ENCODE measurements at regions not wholly inside any gene's neighbourhood (a gene's known extent, or its start where the extent isn't known, plus 50 kb on each side); places are given as distances from the start of the nearest gene placed in this dataset.

DNA sequence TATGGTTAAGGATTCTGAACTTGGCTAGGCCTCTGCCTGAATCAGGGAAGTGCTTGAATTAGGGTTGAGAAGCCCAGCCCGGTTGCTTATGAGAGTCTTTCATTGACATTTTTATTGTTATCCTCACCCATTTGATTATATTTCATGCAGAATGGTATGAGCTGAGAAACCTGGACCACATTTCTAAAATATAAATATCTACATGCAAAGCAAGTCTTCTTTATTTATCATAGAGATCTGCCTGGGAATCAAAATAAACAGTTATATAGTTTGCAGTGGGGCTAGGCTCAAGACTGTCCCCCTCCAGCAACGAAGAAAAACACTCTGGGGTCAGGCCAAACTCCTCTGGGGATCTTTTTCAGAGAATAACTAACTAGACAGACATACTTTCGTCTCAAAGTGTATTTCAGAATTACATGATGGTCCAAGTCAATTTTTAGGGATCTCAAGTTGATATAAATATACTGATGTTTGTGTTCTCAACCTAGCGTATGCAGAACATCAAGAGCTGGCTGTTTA, 675.4 kb upstream of the NR2F2 start:
- DNase-seq (ENCODE audit: low read depth), result no peak

DNA sequence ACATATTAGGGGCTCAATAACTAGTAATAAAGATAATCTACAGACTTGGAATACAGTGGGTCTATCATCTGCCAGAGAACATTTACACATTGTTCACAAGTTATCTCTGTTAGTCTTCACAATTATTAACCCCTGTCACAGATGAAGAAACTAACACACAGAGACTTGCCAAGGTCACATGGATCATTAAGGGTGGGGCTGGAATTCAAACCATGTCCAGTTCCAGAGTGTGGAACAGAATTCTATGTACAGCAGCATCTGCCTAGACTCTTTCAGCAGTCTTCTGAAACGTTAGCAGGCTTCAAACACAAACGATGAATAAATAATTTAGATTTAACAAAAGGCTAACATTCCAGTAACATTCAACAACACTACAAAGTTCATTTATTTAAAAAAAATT, 673.9 kb upstream of the NR2F2 start:
- DNase-seq (ENCODE audit: low read depth), result no peak

DNA sequence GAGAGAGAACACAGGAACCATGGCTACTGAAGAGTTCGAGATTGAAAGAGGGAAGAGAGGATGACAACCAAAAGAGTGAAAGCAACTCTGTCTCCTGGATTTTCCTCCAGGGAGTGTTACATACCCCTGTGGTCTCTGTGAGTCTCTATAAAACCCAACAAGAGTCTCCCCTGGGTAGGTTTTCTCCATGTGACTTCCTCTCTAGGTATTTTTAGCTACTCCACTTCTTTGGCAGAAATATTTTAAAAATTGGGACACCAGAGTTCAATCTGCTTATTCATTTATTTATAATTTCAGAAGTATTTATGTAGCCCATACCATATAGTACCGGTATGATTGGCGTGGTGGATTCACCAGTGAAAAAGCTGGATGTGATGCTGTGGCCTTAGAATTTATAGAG, 671.7 kb upstream of the NR2F2 start:
- DNase-seq (ENCODE audit: low read depth), result no peak

DNA sequence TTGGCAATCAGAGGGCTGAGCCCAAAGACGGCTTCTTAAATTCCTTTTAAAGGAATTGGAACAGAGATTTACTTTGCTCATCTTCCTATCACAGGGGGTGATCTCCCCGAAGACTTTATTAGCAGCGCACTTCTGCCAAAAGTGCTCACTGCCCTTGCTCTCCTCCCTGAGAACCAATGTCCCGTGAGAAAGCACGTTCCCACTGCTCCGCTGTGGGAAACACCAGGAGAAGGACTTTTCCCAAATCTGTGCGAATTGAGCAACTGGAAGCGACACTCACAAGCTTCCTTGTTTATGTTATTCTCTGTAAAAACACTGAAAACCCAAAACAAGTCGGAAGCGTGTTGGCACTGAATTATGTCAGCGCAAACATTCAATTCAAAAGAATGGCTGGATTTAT, 670.8 kb upstream of the NR2F2 start:
- DNase-seq (ENCODE audit: low read depth), result no peak

DNA sequence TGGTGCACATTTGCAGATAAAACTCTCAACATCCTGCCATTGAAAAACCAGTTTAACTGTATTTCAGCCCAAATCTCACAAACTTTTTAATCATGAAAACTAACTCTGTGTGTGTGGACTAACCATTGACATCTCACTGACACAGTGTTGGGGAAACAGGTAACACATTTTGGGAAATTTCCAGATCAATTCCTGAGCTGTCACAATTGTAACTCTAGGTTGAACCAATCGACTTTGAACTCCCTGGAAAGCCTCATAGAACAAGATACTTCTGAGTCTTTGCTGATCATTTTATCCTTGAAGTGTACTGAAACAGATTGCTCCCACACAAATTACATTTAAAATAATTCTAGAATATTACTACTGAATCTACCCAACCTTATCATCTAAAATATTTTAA, 667.9 kb upstream of the NR2F2 start:
- DNase-seq (ENCODE audit: low read depth), result no peak

DNA sequence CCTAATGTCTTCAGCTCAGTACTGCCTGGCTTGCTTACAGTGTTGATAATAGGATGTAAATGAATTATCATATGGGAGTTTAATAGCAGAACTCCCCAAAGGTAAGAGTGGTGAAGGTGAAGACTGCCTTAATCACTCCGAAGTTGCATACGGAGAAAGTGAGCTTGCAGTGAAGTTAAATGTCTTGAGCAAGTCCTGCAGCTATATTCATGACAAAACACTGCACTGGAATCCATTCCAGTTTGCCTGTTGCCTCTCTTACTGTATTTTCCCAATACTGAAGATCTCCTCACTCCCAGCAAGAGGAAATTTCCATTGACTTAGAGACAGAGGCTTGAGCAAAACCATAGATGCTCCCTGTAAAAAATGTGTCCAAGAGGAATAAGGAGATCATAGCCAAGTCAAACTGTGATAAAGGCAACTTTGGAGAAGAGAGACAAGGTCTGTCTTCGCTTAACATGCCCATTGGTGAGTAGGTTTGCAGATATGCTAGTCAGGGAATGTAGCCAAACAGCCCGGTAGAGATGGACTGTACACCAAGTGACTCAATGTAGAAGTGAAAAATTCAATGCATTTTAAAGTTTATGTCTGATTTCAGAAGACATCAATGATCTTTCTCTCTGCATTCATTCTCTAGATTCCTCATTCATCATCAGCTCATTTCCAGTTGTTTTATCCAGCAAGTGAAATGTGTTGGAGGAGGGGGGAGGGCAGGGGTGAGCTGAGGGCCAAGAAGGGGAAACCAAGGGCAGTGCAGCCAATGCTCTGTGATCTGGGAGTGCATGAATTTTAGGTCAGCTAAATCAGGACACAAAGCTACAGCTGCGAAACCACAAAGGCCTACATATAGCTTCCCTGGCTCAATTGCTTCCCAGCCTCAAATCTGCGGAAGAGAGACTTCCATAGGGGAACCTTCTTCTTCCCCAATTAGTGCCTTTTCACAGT, 667.1 kb upstream of the NR2F2 start:
- no peak for DNase-seq (ENCODE audit: low read depth)

DNA sequence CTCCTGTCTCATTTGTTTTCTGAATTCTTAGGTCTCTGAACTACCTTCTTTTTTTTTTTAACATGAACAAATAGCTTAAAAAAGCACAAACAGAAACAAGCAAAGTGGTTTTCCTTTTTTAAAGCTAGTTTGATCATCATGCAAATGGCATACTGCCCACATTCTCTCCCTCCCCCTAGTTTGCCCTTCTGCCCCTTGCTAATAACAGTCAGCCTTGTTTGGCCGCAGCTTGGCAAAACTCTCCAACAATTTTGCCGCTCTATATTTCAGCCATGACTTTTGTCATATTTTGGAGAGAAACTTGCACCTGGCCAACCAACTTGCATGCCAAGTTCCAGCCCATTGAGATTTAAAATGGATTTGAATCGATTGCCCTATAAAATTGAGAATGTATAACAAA, 666.0 kb upstream of the NR2F2 start:
- DNase-seq (ENCODE audit: low read depth), result no peak

DNA sequence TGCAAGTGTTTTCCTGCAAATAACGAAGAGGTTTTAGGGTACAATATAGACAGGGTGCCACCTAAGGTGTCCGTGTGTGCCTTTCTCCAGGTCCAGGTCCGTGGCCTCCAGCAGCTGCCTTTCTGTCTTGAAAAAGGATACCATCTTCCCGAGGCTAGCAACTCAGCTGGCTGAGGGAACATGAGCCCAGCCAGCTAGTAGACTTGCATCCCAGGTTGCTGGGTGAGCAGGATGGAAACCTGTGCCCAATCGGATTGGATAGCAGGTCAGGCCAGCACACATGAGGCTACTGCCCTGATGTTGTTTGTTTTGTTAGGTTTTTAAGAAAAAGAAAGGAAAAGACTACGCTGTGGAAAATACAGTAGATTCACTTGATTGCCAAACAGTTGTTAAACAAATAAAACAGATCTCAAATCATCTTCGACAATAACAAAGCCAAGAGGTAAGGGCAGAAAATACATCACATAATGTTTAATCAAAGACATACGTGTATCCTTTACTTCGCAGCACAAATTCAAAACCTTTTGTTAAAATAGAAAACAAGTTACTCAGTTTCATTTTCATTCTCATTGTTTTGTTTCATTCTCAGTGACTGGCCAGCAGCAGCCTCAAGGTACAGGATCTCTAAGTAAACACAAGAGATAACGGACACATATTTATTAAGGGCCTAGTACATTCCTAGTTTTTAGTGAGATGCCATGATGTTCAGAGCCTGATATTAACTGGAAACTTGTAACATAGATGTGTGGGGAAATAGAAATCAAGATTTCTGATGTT, 661.2 kb upstream of the NR2F2 start:
- no peak for DNase-seq (ENCODE audit: low read depth)

DNA sequence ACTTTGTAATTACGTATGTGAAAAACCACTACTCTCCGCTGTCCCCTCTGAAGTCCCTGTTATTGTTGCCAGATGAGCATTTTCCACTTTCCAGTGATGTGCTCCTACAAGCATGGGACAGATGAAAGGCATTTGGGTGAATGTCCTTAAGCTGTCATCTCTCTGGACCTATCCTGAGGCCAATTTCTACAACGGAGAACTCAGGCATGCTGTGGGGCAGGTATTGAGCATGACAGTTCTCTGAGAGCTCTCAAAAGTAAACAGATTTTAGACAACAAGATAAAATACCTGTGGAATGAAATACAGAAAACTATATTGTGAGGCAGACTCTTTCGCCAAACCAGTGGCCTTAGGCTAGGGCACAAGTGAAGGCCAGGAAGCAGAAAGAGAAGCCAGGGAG, 656.5 kb upstream of the NR2F2 start:
- no peak for DNase-seq (ENCODE audit: low read depth)

DNA sequence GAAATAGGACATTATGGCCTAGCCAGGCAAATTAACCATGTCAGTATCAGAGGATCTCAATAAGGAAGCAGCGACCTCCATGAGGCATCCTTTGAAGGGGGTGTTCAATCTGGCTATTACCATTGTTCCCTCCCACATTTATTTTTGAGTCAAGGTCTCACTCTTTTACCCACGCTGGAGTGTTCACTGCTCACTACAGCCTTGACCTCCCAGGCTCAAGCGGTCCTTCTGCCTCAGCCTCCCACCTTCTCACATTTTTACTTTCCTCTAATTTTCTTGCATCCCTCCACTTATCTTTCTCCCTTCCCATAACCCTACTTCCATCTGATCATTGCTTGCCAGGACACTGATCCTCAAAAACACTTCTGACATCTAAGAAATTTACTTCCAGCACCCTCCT, 654.0 kb upstream of the NR2F2 start:
- DNase-seq (ENCODE audit: low read depth), result no peak

DNA sequence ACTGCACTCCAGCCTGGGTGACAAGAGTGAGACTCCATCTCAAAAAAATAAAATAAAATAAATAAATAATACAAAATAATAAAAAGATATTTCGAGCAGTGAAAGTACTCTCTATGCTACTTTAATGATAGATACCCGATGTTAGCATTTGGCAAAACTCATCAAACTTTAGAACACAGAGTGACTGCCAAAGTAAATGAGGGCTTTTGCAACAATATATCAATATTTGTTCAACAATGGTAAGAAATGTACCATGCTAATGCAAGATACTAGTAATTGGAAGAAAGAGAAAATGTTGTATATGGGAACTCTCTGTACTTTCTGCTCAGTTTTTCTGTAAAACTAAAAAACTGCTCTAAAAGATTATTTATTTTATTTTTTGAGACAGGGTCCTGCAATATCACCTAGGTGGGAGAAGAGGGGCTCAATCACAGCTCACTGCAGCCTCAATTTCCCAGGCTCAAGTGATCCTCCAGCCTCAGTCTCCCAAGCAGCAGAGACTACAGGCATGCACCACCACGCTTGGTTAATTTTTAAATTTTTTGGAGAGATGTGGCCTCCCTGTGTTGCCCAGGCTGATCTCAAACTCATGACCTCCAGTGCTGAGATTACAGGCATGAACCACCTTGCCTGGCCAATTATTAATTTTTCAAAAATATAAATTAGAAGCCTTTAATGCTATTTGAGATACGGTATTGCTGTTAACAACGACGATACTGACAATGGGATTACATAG, 650.5 kb upstream of the NR2F2 start:
- no peak for DNase-seq (ENCODE audit: low read depth)

DNA sequence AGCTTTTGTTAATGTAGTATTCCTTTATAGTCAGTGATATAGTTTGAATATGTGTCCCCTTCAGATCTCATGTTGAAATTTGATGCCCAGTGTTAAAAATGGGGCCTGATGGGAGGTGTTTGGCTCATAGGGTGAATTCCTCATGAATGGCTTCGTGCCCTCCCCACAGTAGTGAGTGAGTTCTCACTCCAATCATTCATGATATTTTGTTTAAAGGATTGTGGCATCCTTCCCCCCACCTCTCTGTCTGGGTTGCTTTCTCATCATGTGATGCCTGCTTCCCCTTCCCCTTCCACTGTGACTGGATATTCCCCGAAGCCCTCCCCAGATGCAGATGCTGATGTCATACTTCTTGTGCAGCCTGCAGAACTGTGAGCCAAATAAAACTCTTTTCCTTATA, 649.8 kb upstream of the NR2F2 start:
- no peak for DNase-seq (ENCODE audit: low read depth)

DNA sequence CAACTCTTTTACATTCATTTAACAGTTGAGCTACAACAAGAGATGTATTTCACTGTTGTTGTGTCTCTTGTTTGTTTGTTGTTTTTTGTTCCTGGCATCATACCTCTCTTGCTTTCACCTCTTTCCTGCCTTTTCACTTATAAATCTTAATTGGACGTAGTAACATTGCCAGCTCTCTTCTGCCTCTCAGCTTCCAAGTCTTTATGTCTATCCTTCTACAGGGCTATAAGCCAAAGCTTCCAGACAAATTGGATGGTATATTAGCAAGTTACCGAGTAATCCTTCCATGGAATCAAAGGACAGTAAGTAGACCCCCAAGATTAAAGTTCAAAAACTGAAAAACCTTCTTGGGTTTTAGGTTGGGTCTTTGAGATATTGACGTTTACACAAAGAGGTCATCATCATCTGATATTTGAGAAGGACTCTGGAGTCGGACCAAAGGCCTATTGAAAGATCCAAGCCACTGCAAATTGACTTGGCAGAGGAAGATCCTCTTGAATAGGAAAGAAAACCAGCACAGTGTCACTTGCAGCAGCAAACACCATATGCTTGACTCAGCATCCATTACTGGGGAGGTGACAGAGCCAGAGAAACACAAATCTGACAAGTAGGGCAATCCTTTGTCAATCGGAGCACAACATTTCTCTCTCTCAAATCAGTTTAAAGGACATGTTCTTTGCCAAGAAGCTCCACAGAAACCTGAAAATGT, 648.5 kb upstream of the NR2F2 start:
- DNase-seq (ENCODE audit: low read depth), result no peak

DNA sequence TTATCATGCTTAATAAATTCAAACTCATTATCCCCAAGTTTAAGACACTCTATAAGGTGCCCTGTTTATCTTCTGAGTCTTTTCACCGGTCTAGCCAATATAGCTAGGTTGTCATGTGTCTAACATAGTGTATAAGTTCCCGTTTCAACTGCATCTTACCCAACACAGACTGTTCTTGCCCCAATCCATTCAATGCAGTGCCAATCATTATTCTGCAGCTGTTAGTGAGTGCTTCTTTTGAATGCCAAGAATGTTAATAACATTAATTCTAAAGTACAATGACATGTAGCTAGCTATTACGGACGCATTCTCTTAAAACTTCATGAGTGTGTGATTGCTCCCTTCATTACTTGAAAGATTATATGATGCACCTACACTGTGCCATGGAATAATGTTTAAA, 646.4 kb upstream of the NR2F2 start:
- no peak for DNase-seq (ENCODE audit: low read depth)

DNA sequence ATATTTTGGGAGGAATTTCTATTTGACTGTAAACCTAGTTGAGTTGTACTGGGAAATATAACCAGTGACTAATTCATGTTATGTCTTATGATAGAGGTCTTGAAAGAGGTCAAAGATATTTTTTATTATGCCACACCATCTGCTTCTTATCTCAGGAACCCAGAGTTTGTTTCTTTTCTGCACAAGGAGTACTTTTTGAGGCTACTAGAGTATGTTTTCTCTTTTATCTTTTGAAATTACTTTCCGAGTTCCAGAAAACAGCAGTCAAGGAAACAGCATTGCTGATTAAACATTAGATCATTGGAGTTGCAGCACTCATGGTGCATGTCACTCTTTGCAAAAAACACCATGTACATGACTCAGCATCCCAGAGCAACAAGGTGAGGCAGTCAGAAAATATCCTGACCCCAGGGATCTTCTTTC, 645.8 kb upstream of the NR2F2 start:
- no peak for DNase-seq (ENCODE audit: low read depth)

DNA sequence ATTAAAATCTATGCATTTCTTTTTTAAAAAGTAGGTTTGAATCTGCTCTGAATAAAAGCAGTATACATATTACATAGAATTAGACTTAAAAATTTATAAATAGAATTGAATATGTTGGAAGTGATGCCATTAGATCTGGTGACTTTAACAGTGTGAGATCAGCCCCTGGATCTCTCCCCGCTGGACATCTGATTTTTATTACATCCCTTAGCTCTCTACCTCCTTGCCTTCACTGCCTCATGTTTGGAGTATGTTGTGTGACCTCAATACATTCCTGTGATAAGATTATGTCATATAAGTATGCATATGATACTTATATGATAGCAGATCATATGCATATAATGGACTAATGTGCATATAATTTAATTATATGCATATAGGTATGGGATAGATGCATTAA, 643.4 kb upstream of the NR2F2 start:
- DNase-seq (ENCODE audit: low read depth), result no peak

DNA sequence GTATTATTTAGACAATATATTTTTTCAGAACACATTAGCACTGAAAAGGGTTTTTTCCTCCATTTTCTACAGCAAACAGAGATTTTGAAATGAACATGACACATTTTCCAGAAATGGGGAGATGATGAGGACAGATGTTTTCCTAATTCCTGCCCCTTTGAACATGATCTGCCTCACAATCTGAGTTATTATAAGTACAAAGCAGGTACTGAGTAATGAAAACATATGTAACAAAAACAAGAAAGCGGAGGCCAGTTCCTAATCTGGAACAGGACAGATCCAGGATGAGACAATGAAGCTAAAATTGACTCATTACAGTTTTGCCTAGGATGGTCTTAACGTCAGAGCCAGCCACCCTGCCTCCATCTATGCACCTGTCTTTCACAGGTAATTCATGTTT, 642.8 kb upstream of the NR2F2 start:
- DNase-seq (ENCODE audit: low read depth), result no peak

DNA sequence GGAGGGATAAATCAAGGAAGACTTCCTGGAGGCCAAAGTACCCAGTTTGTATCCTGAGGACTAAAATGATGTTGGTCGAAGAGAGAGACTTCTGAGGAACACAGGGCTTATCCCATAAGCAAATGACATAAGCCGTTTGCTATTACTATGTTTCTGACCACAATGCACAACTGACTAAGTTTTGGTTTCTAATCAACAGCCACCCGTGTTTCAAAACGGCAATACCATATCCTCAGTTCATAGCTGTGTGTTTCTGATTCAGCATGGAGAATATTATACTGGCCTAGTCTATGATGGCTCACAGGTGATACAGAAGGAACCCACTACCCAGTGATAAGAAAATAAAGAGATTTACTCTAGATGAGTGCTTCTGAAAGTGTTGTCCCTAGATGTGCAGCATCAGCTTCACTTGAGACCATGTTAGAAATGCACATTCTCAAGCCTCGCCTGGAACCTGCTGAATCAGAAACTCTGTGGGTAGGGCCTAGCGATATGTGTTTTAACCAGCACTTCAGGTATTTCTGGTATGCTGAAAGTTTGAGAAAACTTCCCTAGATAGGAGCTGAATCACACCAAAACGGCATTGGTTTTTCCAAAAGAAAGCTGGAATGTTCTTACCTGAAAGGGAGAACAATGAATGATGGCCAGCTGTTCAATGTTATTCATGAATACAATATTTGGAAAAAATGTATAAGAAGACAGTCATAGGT, 639.7 kb upstream of the NR2F2 start:
- DNase-seq (ENCODE audit: low read depth), result no peak

DNA sequence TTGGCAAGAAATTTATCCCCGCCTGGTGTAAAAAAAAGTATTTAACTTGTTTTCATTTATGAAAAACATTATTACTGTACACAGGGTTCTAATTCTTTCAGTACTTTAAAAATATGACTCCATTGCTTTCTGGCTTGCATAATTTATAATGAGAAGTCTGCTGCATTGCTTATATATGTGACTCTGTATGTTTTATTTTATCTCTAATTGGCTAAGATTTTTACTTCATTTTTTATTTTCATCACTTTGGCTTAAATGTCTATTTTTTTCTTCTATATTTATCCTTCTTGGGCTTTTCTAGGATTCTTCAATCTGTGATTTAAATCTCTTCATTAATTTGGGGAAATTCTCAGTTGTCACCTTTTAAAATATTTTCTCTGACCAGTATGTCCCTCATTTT, 636.6 kb upstream of the NR2F2 start:
- DNase-seq (ENCODE audit: low read depth), result no peak

DNA sequence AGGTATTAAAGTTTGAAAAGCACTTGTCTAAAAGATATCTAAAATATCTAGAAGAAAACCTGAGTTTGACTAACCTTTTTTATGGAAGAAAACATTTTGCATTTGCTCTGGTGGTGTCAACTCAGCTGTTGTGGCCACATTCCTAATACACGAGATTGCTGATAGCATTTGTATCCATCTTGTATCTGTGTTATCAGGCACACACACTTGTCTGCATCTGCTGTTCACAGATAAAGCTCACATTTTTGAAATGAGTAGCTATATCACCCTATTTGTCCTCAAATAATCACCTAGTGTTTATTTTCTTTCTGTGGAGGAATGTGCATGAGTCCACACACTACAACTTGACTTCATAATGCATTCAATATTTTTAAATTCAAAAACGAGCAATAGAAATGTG, 632.3 kb upstream of the NR2F2 start:
- no peak for DNase-seq (ENCODE audit: low read depth)

DNA sequence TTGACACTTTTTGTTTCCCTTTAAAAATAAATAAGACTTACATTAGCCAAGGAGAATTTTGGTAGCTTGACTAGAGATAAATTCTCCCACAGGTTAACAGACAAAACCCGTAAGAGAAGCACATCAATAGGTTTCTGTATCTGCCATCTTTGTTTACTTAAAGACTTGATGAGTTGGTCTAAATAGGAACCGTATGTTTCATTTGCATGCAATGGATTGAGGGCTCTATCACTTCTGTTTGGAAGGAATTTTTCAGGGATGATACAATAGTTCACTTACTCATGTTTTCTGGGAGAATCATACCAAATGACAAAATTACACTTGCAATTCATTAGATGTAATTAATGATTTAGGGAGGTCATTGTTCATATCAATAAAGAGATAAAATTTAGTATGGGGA, 631.5 kb upstream of the NR2F2 start:
- DNase-seq (ENCODE audit: low read depth), result no peak
